Activated B cell treated with CpG ODN at 0.5 μM for 24 hours (primary cell): ENCODE measurements at regions not wholly inside any gene's neighbourhood (a gene's known extent, or its start where the extent isn't known, plus 50 kb on each side); places are given as distances from the start of the nearest gene placed in this dataset.
"Not testable (repeated sequence)": the region's sequence is repeated elsewhere in the genome, so short reads cannot be mapped to it uniquely, and the experiment has no call there.

Experiments used
- ATAC-seq: fragments of 200-7000 bp; cut with Tn5 transposase; one replicate; pipeline ENCODE4 v1.10.0; 2021; ENCODE audit warnings: low read depth, mild to moderate bottlenecking, moderate library complexity
- CTCF ChIA-PET: fragments of 350-600 bp; sonication (Branson Sonifier 250); formaldehyde crosslinking; loops from one replicate; lab custom pipeline; 2021; ENCODE audit warnings: antibody characterized with exemption; lab: Charles Lee
- POLR2A ChIA-PET: fragments of 350-600 bp; sonication (Branson Sonifier 250); formaldehyde crosslinking; loops from one replicate; lab custom pipeline; 2021; ENCODE audit warnings: antibody characterized with exemption; lab: Charles Lee
- DNase-seq: peaks from one replicate; pipeline ENCODE4 v3.0.0; 2022
- H3K27ac Mint-ChIP-seq: one replicate; pipeline ENCODE4 v1.8.0; 2020; ENCODE audit warnings: mixed read lengths
- H3K27me3 Mint-ChIP-seq: one replicate; pipeline ENCODE4 v1.8.0; 2021; ENCODE audit warnings: mixed read lengths
- H3K36me3 Mint-ChIP-seq: one replicate; pipeline ENCODE4 v1.8.0; 2021; ENCODE audit warnings: low read depth, mixed read lengths
- H3K4me1 Mint-ChIP-seq: one replicate; pipeline ENCODE4 v1.8.0; 2021; ENCODE audit warnings: mixed read lengths
- H3K4me3 Mint-ChIP-seq: one replicate; pipeline ENCODE4 v1.8.0; 2020; ENCODE audit warnings: mild to moderate bottlenecking, mixed read lengths
- H3K9me3 Mint-ChIP-seq: one replicate; pipeline ENCODE4 v1.8.0; 2020; ENCODE audit warnings: mixed read lengths
- intact Hi-C: fragments of 100-400 bp; cut with micrococcal nuclease; formaldehyde crosslinking; loops from one replicate; pipeline ENCODE4 v1.15.1; 2024
- TF ChIP-seq, protein P1 (sequence below): fragments of 200-600 bp; IDR thresholded peaks from one replicate; pipeline ENCODE4 v1.8.0; 2022; ENCODE audit warnings: antibody characterized with exemption, mild to moderate bottlenecking

DNA sequence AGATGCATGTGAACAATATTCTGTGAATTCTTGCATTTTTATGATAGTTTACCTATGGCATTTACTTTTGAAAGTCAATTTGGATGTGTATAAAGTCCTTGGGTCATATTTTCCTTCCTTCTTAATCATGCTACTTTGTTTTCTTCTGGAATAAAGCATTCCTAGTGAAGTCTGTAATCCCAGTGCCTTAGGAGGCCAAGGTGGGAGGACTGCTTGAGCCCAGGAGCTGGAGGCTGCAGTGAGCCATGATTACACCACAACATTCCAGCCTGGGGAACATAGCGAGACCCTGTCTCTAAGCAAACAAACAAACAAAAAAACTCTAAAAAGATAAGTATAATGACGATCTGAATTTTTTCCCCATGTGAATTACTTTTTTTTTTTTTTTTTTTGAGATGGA, 69.7 kb upstream of the SYNCRIP start:
- no peak overlapping the region for H3K27ac Mint-ChIP-seq
- ChIA-PET POLR2A (no interaction called here), CTCF (no interaction called here)
- no peaks in the 10 kb centered on the region for H3K4me1 Mint-ChIP-seq
- no peak overlapping the region for H3K4me3 Mint-ChIP-seq
- peaks cover 11% of the 10 kb centered on the region for H3K9me3 Mint-ChIP-seq
- peaks cover 3% of the 10 kb centered on the region for H3K27me3 Mint-ChIP-seq
- TF ChIP-seq, protein P1, sequence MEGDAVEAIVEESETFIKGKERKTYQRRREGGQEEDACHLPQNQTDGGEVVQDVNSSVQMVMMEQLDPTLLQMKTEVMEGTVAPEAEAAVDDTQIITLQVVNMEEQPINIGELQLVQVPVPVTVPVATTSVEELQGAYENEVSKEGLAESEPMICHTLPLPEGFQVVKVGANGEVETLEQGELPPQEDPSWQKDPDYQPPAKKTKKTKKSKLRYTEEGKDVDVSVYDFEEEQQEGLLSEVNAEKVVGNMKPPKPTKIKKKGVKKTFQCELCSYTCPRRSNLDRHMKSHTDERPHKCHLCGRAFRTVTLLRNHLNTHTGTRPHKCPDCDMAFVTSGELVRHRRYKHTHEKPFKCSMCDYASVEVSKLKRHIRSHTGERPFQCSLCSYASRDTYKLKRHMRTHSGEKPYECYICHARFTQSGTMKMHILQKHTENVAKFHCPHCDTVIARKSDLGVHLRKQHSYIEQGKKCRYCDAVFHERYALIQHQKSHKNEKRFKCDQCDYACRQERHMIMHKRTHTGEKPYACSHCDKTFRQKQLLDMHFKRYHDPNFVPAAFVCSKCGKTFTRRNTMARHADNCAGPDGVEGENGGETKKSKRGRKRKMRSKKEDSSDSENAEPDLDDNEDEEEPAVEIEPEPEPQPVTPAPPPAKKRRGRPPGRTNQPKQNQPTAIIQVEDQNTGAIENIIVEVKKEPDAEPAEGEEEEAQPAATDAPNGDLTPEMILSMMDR = no peak
- H3K36me3 Mint-ChIP-seq = no peaks in the 10 kb centered on the region
- no peak for ATAC-seq
- intact Hi-C loops = no loop called here
- DNase-seq = no peak

DNA sequence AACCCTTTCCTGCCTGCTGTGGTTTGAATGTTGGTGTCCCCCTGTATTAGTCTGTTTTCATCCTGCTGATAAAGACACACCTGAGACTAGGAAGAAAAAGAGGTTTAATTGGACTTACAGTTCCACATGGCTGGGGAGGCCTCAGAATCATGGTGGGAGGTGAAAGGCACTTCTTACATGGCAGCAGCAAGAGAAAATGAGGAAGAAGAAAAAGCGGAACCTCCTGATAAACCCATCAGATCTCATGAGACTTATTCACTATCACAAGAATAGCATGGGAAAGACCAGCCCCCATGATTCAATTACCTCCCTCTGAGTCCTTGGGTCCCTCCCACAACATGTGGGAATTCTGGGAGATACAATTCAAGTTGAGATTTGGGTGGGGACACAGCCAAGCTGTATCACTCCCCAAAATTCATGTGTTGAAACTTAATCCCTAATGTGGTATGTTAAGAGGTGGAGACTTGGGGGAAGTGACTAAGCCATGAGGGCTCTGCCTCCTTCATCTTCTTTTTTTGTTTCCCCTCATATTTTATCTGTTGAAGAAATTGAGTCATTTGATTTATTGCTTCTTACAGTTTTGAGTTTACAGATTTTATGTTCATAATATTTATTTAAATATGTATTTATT, 64.9 kb upstream of the SYNCRIP start:
- POLR2A ChIA-PET, H3K4me3 Mint-ChIP-seq, H3K27me3 Mint-ChIP-seq, ATAC-seq, H3K4me1 Mint-ChIP-seq, H3K9me3 Mint-ChIP-seq, intact Hi-C loops, H3K27ac Mint-ChIP-seq, H3K36me3 Mint-ChIP-seq, DNase-seq, CTCF ChIA-PET: not testable (repeated sequence)

DNA sequence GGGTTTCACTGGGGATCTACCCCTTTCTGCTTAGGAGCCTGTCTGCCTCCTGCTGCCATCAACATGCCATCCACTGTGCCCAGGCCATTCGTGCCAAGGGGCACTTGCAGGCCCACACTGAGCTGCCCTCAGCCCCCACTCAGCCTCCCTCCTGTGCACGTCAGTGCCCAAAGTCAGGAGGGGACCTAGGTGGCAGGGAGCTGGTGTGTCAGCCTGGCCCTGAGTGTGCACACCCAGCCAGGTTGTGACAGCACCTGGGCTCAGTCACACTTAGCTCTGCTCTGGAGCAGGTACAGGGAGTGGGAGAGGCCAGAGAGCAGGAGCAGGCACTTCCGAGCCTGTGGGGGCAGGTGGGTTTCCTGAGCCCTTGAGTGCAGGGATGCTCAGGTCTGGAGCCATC, 63.6 kb upstream of the SYNCRIP start:
- Mint-ChIP-seq H3K27ac (no peak overlapping the region), H3K4me3 (no peak overlapping the region), H3K36me3 (no peaks in the 10 kb centered on the region), H3K4me1 (no peaks in the 10 kb centered on the region), H3K27me3 (peaks cover 3% of the 10 kb centered on the region), H3K9me3 (peaks cover 4% of the 10 kb centered on the region)
- CTCF ChIA-PET = no interaction called here
- no peak for DNase-seq
- TF ChIP-seq, protein P1 = no peak
- POLR2A ChIA-PET = no interaction called here
- ATAC-seq = no peak
- intact Hi-C loops = no loop called here

DNA sequence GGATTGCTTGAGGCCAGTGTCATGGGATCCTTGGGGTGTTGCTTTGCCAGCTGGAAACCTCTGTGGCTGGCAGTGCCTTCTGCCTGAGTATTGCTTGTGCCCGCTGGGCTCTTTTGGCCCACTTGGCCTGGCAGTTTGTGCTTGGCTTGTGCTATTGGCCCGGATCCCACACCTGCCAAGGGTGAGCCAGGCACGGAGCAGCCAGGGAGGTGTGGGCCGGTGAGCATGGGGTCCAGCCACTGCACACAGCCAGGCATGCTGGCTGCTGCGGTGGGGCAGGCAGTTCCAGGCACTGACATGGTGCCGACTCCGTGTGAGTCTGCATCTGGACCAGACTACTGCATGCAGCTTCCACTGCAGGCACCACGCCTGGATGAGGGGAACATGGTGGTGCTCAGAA, 62.5 kb upstream of the SYNCRIP start:
- ChIA-PET CTCF (no interaction called here), POLR2A (no interaction called here)
- no peaks in the 10 kb centered on the region for H3K36me3 Mint-ChIP-seq
- no peak overlapping the region for H3K4me3 Mint-ChIP-seq
- ATAC-seq = no peak
- DNase-seq = no peak
- intact Hi-C loops = no loop called here
- H3K27me3 Mint-ChIP-seq = peaks cover 7% of the 10 kb centered on the region
- no peak overlapping the region for H3K27ac Mint-ChIP-seq
- peaks cover under 1% of the 10 kb centered on the region for H3K9me3 Mint-ChIP-seq
- no peaks in the 10 kb centered on the region for H3K4me1 Mint-ChIP-seq
- TF ChIP-seq, protein P1 = no peak

DNA sequence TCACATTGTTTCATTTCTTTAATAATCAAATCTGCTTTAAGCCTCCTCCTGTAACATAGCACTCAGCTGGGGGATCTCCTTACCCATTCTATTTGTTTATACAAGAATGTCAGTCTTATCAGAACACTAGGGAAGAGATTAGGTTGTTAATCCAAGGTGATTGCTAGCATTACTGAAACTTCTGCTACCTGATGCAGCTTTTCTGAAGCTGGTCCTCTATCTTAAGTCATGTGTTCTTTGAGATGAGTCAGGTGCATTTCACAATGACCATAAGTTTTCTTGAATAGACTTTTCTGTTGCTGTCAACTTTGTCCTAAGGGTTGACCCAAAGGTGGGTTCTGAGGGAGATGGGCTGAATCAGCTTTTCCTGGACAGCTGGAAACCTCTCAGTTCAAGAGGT, 60.7 kb upstream of the SYNCRIP start:
- ChIA-PET CTCF (no interaction called here), POLR2A (no interaction called here)
- TF ChIP-seq, protein P1 = no peak
- no peak for DNase-seq
- Mint-ChIP-seq H3K36me3 (no peaks in the 10 kb centered on the region), H3K4me3 (no peak overlapping the region), H3K4me1 (no peaks in the 10 kb centered on the region), H3K27ac (no peak overlapping the region), H3K9me3 (peaks cover 5% of the 10 kb centered on the region), H3K27me3 (peaks cover 12% of the 10 kb centered on the region)
- intact Hi-C loops = no loop called here
- ATAC-seq = no peak
